GM18873 (cell line): ENCODE measurements at regions not wholly inside any gene's neighbourhood (a gene's known extent, or its start where the extent isn't known, plus 50 kb on each side); places are given as distances from the start of the nearest gene placed in this dataset.

Experiments used
- ATAC-seq: cut with Tn5 transposase; IDR thresholded peaks from one replicate; pipeline ENCODE4 v1.9.1; 2021; ENCODE audit warnings: mild to moderate bottlenecking, moderate library complexity, moderate number of reproducible peaks; ENCODE audit not compliant: unreplicated experiment, low FRiP score

GRCh38 chr14:97655169-97655948, 858.2 kb downstream of the VRK1 start:
- ATAC-seq, result no peak

GRCh38 chr14:97657609-97658008, 860.4 kb downstream of the VRK1 start:
- no peak for ATAC-seq

- ATAC-seq, result no peak
Observed at GRCh38 chr14:97687944-97688630, 890.9 kb downstream of the VRK1 start.

- ATAC-seq, result no peak
Observed at GRCh38 chr14:97688631-97689336, 891.6 kb downstream of the VRK1 start.

- ATAC-seq, result no peak
Observed at GRCh38 chr14:97692084-97692483, 894.9 kb downstream of the VRK1 start.

- no peak for ATAC-seq
Observed at GRCh38 chr14:97695456-97695981, 898.3 kb downstream of the VRK1 start.

- no peak for ATAC-seq
Observed at GRCh38 chr14:97697772-97698171, 900.6 kb downstream of the VRK1 start.

GRCh38 chr14:97699026-97699425, 901.8 kb downstream of the VRK1 start:
- ATAC-seq, result no peak

- no peak for ATAC-seq
Observed at GRCh38 chr14:97703006-97703760, 906.0 kb downstream of the VRK1 start.

GRCh38 chr14:97704316-97704885, 907.2 kb downstream of the VRK1 start:
- ATAC-seq, result no peak

- ATAC-seq, result no peak
Observed at GRCh38 chr14:97705107-97705506, 907.9 kb downstream of the VRK1 start.

GRCh38 chr14:97705976-97706375, 908.8 kb downstream of the VRK1 start:
- no peak for ATAC-seq

GRCh38 chr14:97706819-97707218, 909.6 kb downstream of the VRK1 start:
- no peak for ATAC-seq

GRCh38 chr14:97707603-97708002, 910.4 kb downstream of the VRK1 start:
- ATAC-seq, result no peak

- no peak for ATAC-seq
Observed at GRCh38 chr14:97709552-97709951, 912.4 kb downstream of the VRK1 start.

GRCh38 chr14:97710726-97711125, 913.5 kb downstream of the VRK1 start:
- no peak for ATAC-seq

GRCh38 chr14:97712471-97712870, 915.3 kb downstream of the VRK1 start:
- ATAC-seq, result no peak

GRCh38 chr14:97713023-97713422, 915.8 kb downstream of the VRK1 start:
- ATAC-seq, result no peak

GRCh38 chr14:97718886-97719442, 921.8 kb downstream of the VRK1 start:
- ATAC-seq, result no peak

GRCh38 chr14:97719931-97720330, 922.7 kb downstream of the VRK1 start:
- ATAC-seq, result no peak
